ENCODE measurements at regions not wholly inside any gene's neighbourhood (a gene's known extent, or its start where the extent isn't known, plus 50 kb on each side); places are given as distances from the start of the nearest gene placed in this dataset.

GRCh38 chr13:99911965-99912566 lies 59.5 kb downstream of the ZIC5 start:
- no peak for DNase-seq (ENCODE audit: low spot score)

DNA sequence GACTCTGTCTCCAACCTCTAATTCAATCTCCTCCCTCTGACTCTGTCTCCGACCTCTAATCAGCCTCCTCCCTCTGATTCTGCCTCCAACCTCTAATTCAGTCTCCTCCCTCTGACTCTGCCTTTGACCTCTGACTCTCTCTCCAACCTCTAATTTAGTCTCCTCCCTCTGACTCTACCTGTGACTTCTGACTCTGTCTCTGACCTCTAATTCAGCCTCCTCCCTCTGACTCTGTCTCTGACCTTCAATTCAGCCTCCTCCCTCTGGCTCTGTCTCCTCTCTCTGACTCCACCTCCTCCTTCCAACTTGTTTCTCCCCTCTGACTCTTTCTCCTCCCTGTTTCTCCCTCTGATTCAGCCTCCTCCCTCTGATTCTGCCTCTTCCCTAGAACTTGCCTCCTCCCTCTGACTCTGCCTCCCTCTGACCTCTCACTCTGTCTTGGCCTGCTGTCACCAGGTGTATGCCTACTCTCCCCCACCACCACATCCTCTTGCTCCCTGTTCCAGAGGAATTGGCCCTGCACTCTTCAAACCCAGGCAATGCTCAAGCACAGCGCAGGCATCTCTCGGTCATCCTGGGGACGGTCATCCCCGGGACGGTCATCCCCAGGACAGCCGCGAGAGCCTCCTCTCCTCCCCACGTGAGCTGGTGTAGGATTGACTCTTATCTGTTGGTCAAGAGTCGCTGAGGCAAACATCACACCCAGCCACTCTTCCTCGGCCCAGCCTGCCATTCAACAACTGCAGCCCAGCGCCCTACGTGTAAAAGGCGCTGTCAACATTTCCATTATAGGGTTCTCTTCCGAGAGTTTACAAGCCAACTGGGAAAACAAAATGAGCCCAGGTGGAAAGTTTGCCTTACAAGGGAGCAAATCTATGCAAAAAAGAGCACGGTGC lies 60.2 kb downstream of the ZIC5 start:
- DNase-seq (ENCODE audit: low spot score), result no peak

DNA sequence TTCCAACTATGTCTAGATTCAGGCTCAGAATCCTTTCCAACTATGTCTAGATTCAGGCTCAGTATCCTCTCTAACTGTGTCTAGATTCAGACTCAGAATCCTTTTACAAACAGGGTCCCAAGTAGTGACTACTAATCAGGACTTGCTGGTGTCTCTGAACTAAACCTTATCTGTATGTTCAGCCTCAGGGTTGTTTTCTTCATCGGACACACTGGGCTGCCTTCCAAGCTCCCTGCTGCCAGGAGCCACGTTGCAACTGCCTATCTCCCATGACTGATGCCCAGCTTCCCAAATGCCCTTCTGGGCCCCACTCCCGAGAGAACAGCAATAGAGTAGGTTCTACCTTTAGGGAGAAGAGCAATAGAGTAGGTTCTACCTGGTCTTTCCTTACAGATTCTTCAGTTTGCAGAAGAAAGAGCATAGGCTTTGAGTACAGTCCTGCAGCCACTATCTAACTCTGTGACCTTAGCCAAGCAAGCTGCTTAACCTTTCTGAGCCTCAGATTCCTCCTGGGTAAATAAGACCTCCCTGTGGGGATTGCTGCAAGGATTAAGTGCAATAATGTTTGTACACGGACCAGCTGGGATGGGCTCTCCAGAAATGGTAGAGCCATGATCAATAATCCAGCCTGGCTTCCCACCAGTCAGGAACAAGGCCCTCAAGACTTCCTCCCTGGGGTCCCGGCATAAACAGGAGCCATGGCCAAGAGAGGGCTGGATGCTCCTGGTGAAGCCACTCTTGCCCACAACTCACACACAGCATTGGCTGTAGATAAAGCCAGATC lies 61.5 kb downstream of the ZIC5 start:
- DNase-seq (ENCODE audit: low spot score), result no peak

DNA sequence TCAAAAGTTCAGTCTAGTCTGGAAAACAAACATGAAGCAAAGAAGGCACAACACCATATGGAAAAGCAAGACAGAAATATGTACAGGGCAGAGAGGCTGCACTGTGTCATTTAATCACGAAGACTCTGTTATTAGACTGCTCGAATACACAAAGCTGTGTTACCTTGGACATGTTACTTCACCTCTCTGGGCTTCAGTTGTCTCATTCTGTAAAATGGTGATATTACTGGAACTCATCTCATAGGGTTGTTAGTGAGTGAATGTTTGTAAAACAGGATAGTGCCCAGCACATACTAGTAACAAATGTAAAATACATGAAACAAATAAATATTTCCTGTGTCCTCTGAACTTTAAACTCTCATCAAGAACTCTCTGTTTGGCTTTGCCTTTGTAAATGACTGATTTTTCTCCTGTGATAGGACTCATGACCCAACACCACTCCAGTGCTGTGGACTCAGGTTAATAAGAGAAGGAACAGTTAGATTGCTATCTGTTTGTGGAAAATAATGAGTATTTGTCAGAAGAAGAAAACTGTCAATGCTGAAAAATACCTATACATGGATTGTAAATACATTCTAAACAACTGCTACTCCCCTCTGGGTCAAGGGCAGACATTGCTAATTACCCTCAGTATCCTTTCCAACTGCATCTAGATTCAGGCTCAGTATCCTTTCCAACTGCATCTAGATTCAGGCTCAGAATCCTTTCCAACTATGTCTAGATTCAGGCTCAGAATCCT lies 62.3 kb downstream of the ZIC5 start:
- DNase-seq (ENCODE audit: low spot score), result no peak

- no peak for DNase-seq (ENCODE audit: low spot score)
Observed at GRCh38 chr13:99908140-99908803, 63.3 kb downstream of the ZIC5 start.

DNA sequence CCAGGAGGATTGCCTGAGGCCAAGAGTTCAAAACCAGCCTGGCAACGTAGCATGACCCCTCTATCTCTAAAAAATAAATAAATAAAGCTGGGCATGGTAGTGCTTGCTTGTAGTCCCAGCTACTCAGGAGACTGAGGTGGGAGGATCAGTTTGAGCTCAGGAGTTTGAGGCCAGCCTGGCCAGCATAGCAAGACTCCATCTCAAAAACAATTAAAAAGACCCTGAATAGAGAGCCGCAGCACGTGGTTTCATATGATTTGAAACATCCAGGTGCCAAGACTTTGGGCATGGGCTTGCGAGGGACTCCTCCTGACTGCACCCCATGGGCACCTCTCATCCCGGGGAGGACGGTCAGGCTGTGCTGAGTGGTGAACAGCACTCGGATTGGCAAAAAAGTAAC lies 63.9 kb downstream of the ZIC5 start:
- DNase-seq (ENCODE audit: low spot score), result no peak

DNA sequence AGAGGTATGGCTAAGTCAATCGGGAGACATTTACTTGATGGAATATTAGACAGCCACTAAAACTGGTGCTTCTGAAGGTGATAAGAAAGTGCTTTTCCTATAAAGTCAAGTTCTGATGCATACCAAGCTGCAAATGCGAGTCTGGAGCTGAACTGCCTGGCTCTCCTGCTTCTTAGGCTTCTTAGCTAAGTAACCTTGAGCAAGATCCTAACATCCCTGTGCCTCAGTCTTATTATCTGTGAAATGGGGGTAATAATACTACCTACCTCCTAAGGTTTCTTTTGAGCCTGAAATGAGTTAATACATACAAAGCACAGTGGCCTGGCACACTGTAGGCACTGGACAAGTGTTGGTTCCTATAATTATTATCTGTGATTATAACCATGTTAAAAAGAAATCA lies 64.5 kb downstream of the ZIC5 start:
- no peak for DNase-seq (ENCODE audit: low spot score)

DNA sequence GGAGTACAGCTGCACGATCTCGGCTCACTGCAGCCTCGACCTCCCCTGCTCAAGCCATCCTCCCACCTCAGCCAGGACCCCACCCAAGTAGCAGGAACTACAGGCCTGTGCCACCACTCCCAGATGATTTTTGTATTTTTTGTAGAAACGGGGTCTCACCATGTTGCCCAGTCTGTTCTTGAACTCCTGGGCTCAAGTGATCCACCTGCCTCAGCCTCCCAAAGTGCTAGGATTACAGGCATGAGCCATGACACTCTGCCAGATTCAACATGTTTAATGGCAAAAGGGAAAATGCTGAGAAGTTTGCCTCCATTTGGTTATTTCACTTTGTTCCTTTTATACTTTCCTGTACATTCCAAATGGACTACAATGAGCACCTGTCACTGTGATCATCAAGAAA lies 65.8 kb downstream of the ZIC5 start:
- DNase-seq (ENCODE audit: low spot score), result no peak

DNA sequence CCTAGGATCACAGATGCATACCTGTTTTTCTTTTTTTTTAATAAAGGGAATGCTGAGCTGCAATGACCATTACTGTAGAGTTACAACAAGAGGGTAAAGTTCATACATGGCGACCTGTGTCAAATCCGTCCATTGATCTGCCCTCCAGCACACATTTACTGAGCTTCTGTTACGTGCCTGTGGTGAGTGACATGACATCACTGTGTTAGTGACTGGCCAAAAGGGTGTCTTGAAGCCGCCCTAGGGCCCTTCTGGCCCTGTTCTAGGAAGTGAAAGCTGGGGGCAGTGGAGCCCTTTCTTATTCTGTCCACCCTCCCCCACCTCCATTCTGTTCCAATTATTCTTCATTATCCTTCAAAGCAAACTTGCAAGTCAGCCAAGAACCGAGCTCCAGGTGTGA lies 66.3 kb downstream of the ZIC5 start:
- no peak for DNase-seq (ENCODE audit: low spot score)

DNA sequence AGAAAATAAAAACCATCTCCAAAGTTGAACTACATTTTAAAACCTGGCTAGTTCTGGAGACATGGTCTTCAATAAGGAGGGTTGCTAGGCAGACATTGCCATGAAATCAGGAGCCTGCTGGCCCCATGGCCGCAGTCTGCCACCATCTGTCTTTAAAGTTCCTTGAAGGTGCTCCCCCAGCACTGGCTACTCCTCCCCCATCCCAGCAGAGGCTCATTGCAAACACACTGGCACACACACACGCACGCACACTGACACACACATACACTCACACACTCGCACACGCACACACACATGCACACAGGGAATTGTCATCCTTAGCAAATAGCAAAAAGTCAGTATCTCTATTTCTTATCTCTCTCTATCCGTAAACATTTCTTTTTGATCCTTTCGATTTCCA lies 68.4 kb downstream of the ZIC5 start:
- no peak for DNase-seq (ENCODE audit: low spot score)

DNA sequence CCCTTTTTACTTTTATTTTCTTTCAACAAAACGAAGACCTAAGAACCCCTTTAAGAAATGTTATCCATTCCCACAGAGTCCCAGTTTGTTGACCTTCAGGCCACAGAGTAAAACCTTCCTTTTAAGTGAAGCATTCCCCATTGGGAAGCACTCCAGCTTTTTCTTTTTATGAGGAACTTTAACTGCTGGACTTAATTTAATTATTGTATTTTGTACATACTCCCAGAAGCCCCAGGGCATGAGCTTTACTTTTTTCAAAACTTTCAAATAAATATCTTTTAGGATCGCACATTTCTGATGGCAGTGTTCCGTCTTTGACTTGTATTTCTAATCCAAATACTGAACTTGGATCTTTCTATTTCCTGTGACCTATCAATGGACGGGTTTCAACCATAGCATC lies 68.9 kb downstream of the ZIC5 start:
- DNase-seq (ENCODE audit: low spot score), result no peak

- DNase-seq (ENCODE audit: low spot score), result no peak
Observed at GRCh38 chr13:99900960-99901359, 70.6 kb downstream of the ZIC5 start.

GRCh38 chr13:99898421-99898820 lies 73.1 kb downstream of the ZIC5 start:
- DNase-seq (ENCODE audit: low spot score), result no peak

DNA sequence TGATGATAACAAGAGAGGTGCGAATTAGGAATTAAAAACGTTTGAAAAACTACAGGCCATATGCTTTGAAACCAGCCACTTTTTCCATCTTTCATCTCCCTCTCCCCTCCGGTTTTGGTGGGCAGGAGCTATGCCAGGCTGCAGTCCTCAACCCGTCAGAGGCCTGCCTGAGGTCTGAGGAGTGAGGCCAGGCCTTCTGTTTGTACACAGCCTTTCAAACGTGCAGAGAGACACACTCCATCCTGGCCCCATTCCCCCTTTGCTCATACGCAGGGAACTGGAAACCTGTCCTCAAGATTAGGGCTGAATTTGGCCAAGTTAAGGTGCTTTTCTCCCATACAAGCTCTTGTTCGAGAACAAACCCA lies 74.5 kb downstream of the ZIC5 start:
- DNase-seq (ENCODE audit: low spot score), result no peak

- no peak for DNase-seq (ENCODE audit: low spot score)
Observed at GRCh38 chr13:99896369-99897075, 75.0 kb downstream of the ZIC5 start.

DNA sequence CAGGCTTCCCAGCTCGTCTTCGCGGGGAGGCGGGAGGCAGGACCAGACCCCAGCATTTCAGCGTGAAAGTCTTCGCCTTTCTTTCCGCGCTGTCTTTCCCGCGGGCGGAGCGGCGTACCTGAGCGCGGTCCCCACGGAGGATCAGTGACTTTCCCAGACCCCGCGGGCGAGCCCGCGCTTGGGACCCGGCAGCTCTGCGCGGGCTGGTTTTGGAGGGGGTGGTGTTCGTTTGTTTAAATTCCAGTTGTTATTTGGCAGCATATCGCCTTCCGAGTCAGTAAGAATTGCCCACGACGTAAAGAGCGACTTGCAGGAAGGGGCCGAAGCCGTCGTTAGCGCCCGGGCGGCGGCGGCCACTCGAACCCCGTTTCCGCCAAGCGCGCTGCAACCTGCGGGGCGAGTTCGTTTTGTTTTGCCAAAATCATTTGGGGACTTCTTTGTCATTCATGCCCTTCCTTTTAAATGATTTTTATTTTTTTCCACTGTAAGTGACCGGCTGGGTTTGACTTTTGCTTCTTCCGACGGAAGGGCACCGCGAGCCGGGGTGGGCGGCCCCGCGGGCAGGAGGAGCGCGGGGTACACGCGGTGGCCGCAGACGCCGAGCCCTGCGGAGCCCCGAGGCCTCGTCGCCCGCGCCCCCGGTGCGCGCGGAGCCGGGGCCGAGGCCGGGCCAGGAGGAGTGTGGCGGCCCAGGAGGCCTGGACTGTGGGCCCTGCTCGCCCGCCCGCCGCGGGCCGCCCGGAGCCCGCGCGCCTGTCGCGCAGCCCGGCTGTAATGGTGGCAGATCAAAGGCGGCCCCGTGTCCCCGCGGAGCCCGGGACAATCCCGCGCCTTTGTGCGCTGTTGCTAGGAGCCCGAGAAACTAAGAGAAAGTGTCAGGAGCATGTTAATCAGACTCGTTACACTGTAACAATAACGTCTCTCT lies 75.9 kb downstream of the ZIC5 start:
- DNase-seq (ENCODE audit: low spot score), result no peak

- no peak for DNase-seq (ENCODE audit: low spot score)
Observed at GRCh38 chr13:99894840-99895443, 76.6 kb downstream of the ZIC5 start.

DNA sequence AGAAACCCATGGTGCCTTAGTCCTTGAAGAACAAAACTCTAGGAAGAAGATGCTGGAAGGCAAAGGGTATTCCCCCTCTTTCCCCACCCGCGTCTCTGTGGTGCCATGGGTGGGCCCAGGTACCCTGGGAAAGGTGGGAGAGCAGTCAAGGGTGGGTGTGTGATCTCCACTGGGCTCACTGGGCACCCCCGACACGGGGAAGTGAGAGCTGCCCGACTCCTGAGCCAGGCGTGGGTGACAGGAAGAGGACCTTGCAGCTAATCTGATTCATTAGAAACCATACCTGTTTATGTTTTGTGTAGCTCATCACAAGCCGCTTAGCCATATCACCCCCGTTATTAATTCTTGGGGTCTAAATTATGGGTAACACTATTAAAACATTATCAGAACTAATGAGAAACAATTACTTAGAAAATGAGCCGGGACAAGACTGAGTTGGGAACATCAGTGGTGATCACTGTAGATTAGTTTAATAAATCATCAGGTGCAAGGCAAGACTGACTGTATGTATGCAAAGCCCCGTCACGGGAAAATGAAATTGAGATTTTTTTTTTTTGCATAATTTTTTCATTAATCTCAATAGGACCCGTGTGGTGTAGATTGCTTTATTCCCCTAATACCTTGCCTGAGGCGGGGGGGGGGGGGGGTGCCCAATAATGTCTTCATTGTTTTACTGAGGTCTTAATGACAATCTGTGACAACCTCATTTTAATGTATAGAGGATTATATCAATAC lies 77.3 kb downstream of the ZIC5 start:
- DNase-seq (ENCODE audit: low spot score), result no peak

DNA sequence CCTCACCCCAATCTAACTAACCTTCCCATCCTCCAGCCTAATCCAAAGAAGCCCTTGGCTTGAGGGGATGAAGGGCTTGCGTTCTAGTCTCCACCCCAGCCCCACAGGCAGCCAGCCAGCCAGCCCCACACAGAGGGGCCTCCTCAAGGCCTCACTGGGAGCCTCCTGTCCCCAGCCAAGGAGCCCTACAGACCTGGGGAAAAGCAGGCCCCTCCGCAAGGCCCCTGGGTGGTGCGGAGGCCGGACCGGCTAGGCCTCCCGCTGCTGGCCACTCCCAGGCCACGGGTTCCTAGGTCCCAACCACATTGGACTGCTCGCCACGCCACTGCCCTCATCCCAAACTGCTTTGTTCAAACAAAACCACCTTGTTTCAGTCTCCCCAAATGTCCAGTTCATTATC lies 78.0 kb downstream of the ZIC5 start:
- no peak for DNase-seq (ENCODE audit: low spot score)

All from left forelimb (tissue), 1 donor.